HEK293 (cell line): ENCODE measurements at regions not wholly inside any gene's neighbourhood (a gene's known extent, or its start where the extent isn't known, plus 50 kb on each side); places are given as distances from the start of the nearest gene placed in this dataset.

Source experiments
- CTCF ChIA-PET: fragments of 350-600 bp; formaldehyde crosslinking; extraction: SDS; loops from one replicate; lab custom pipeline; 2021; ENCODE audit warnings: antibody characterized with exemption; lab: Yijun Ruan, JAX
- POLR2A ChIA-PET: fragments of 300-600 bp; formaldehyde crosslinking; extraction: SDS; loops from one replicate; lab custom pipeline; 2020; ENCODE audit warnings: antibody characterized with exemption, inconsistent platforms; lab: Yijun Ruan, JAX
- H3K27ac ChIP-seq: fragments of 200-500 bp; sonication (Bioruptor generic); 2 replicates; pipeline ENCODE4 v1.5.1; 2014; ENCODE audit warnings: low read depth, low read length, control low read depth, inconsistent platforms; ENCODE audit errors: extremely low read depth
- H3K36me3 ChIP-seq, 2 experiments: fragments of 200-500 bp in 1 of 2; sonication (Bioruptor generic) in 1 of 2; 1 replicate in 1 of 2; 2 replicates in 1 of 2; pipeline ENCODE4 v1.5.1; 2014 to 2017; ENCODE audit warnings: inconsistent platforms in 2 of 2, low read length in 2 of 2; ENCODE audit not compliant: control insufficient read depth in 2 of 2, insufficient read depth in 1 of 2
- H3K4me1 ChIP-seq: fragments of 200-500 bp; sonication (Bioruptor generic); 2 replicates; pipeline ENCODE4 v1.5.1; 2014; ENCODE audit warnings: mild to moderate bottlenecking, low read length, inconsistent platforms; ENCODE audit not compliant: control insufficient read depth, insufficient read depth
- H3K4me3 ChIP-seq: 2 replicates; pipeline ENCODE4 v1.5.1; 2011; ENCODE audit warnings: low read depth, mild to moderate bottlenecking, control low read depth, low read length, moderate library complexity
- H3K9me3 ChIP-seq: fragments of 200-500 bp; sonication (Bioruptor generic); 2 replicates; pipeline ENCODE4 v1.5.1; 2014; ENCODE audit warnings: low read depth, low read length, inconsistent platforms; ENCODE audit not compliant: control insufficient read depth, insufficient read depth
- INSM2 ChIP-seq: fragments of 450-650 bp; formaldehyde crosslinking; IDR thresholded peaks from 2 replicates; pipeline ENCODE4 v1.5.1; 2016; ENCODE audit warnings: missing biosample characterization, missing genetic modification characterization
- MEIS1 ChIP-seq: sonication (generic); formaldehyde crosslinking; IDR thresholded peaks from 2 replicates; pipeline ENCODE4 v1.8.1; 2022; ENCODE audit warnings: missing genetic modification reagents, mild to moderate bottlenecking, borderline replicate concordance
- PRDM6 ChIP-seq: fragments of 450-650 bp; formaldehyde crosslinking; IDR thresholded peaks from 2 replicates; pipeline ENCODE4 v1.5.1; 2017; ENCODE audit warnings: missing biosample characterization, missing genetic modification characterization
- SETDB1 ChIP-seq: IDR thresholded peaks from one replicate; pipeline ENCODE4 v1.6.1; 2017; ENCODE audit warnings: mild to moderate bottlenecking, low read length, moderate library complexity, mixed read lengths; ENCODE audit not compliant: insufficient read length
- ZEB2 ChIP-seq: fragments of 450-650 bp; formaldehyde crosslinking; IDR thresholded peaks from 2 replicates; pipeline ENCODE4 v1.5.1; 2016; ENCODE audit warnings: missing biosample characterization, missing genetic modification characterization
- ZFP37 ChIP-seq: fragments of 450-650 bp; formaldehyde crosslinking; IDR thresholded peaks from 2 replicates; pipeline ENCODE4 v1.5.1; 2016; ENCODE audit warnings: missing biosample characterization, missing genetic modification characterization
- ZNF10 ChIP-seq: fragments of 450-650 bp; formaldehyde crosslinking; IDR thresholded peaks from 2 replicates; pipeline ENCODE4 v1.5.1; 2017; ENCODE audit warnings: missing biosample characterization, missing genetic modification characterization
- ZNF23 ChIP-seq: fragments of 450-650 bp; formaldehyde crosslinking; IDR thresholded peaks from 2 replicates; pipeline ENCODE4 v1.5.1; 2016; ENCODE audit warnings: missing biosample characterization, missing genetic modification characterization, borderline replicate concordance
- ZNF266 ChIP-seq: fragments of 450-650 bp; formaldehyde crosslinking; IDR thresholded peaks from 2 replicates; pipeline ENCODE4 v1.5.1; 2016; ENCODE audit warnings: missing biosample characterization, missing genetic modification characterization, low read depth
- ZNF292 ChIP-seq: fragments of 450-650 bp; formaldehyde crosslinking; IDR thresholded peaks from 2 replicates; pipeline ENCODE4 v1.5.1; 2016; ENCODE audit warnings: low read depth, missing biosample characterization, missing genetic modification characterization, borderline replicate concordance
- ZNF394 ChIP-seq: fragments of 450-650 bp; formaldehyde crosslinking; IDR thresholded peaks from 2 replicates; pipeline ENCODE4 v1.5.1; 2016; ENCODE audit warnings: missing biosample characterization, missing genetic modification characterization, mild to moderate bottlenecking, moderate library complexity, borderline replicate concordance
- ZNF48 ChIP-seq: fragments of 450-650 bp; formaldehyde crosslinking; IDR thresholded peaks from 2 replicates; pipeline ENCODE4 v1.5.1; 2016; ENCODE audit warnings: missing biosample characterization, missing genetic modification characterization
- ZNF555 ChIP-seq: fragments of 450-650 bp; formaldehyde crosslinking; conservative IDR thresholded peaks from 2 replicates; pipeline ENCODE4 v1.5.1; 2017; ENCODE audit warnings: missing biosample characterization, mild to moderate bottlenecking, missing genetic modification characterization, inconsistent platforms
- ZNF623 ChIP-seq: fragments of 450-650 bp; formaldehyde crosslinking; IDR thresholded peaks from 2 replicates; pipeline ENCODE4 v1.5.1; 2016; ENCODE audit warnings: missing biosample characterization, missing genetic modification characterization
- ZNF664 ChIP-seq: fragments of 450-650 bp; formaldehyde crosslinking; IDR thresholded peaks from 2 replicates; pipeline ENCODE4 v1.5.1; 2016; ENCODE audit warnings: missing biosample characterization, missing genetic modification characterization
- ZNF677 ChIP-seq: fragments of 450-650 bp; IDR thresholded peaks from 2 replicates; pipeline ENCODE4 v1.5.0; 2018; ENCODE audit warnings: missing biosample characterization, mild to moderate bottlenecking, missing genetic modification characterization, moderate library complexity
- ZSCAN18 ChIP-seq: fragments of 450-650 bp; formaldehyde crosslinking; IDR thresholded peaks from 2 replicates; pipeline ENCODE4 v1.5.1; 2016; ENCODE audit warnings: missing biosample characterization, missing genetic modification characterization

DNA sequence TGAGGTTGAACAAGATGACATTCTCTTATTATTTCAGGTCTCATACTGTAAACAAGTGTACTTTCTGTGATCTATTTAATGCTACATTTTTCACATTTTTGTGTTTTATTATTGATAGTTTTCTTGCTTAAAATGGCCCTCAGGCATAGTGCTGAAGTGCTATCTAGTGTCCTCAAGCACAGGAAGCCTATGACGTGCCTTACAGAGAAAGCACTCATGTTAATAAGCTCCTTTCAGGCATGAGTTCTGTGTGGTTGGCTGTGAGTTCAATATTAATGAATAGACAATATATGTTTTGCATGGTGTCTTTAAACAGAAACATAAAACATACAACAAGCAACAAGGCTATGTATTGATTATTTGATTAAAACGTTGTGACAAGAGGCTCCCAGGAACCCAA, 450.1 kb downstream of the PLK2 start (continued):
- TF ChIP-seq PRDM6: no peak
- TF ChIP-seq ZNF555: no peak

- Histone ChIP-seq H3K36me3 (no peaks in the 10 kb centered on the region), H3K4me3 (no peak overlapping the region)
Observed at GRCh38 chr5:58002323-58002722, 457.6 kb downstream of the PLK2 start.

DNA sequence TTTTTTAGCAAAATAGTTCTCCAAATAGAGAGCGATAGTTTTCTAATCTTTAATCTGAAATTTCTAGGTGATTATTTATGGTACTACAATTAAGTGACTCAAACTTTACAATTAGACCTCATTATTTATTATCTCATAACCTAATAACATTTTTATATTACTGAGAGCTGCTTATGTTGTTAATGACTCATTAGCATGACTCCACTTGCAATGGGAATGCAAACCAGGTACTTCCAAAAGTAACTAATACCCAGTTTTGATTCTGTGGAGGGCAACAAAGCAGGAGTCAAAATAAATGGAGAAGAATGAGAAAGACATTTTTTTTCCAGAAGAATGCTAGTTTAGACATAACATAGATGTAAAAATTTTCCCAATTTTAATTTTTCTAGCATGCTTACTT, 466.0 kb downstream of the PLK2 start:
- TF ChIP-seq SETDB1 (no peak), ZNF10 (tag by site-specific recombination) (no peak), ZNF623 (no peak), ZNF266 (no peak), ZNF394 (tag by site-specific recombination) (no peak), ZNF555 (no peak), ZNF664 (tag by site-specific recombination) (no peak), ZNF23 (tag by site-specific recombination) (no peak), ZFP37 (tag by site-specific recombination) (no peak), ZNF292 (no peak), ZNF677 (tag by site-specific recombination) (no peak), ZEB2 (tag by site-specific recombination) (no peak)
- H3K4me3 ChIP-seq: no peak overlapping the region
- CTCF ChIA-PET: interaction anchor here (0.6 kb wide), 1 partner anchor 494 kb away, joined by 3 read pairs; no protein-coding TSS in a partner anchor
- no peaks in the 10 kb centered on the region for H3K4me1 ChIP-seq
- no peaks in the 10 kb centered on the region for H3K36me3 ChIP-seq
- POLR2A ChIA-PET: no interaction called here
- H3K27ac ChIP-seq: no peak overlapping the region
- H3K9me3 ChIP-seq: no peaks in the 10 kb centered on the region; the same call in 1 of the 2 replicates

More at GRCh38 chr5:58002323-58002722, 457.6 kb downstream of the PLK2 start:
- POLR2A ChIA-PET: no interaction called here
- Histone ChIP-seq H3K4me1 (no peaks in the 10 kb centered on the region), H3K27ac (no peak overlapping the region), H3K9me3 (no peaks in the 10 kb centered on the region)
- CTCF ChIA-PET: no interaction called here
- TF ChIP-seq MEIS1 (CRISPR knock-in tag): no peak

DNA sequence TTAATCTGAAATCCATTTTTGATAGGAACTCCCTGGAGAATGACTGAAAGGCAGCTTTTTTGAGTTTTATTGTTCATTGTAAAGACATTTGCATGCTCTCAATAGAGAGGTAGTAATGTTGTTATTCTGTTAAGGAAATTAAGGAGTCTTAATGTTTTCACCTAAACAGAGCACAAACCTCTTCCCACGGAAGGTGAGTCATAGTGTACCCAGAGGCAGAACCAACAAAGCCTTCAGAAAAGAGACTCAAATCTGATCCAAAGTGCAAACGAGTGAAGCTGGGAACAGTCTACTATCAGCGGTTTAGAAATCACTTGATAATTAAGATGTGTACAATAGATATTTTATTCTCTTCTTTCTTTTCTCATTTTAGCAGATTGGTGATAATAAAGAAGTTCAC, 470.5 kb downstream of the PLK2 start:
- H3K4me3 ChIP-seq: no peak overlapping the region
- H3K4me1 ChIP-seq: no peaks in the 10 kb centered on the region
- ChIA-PET POLR2A (no interaction called here), CTCF (no interaction called here)
- H3K36me3 ChIP-seq: no peaks in the 10 kb centered on the region
- no peaks in the 10 kb centered on the region; the same call in 1 of the 2 replicates for H3K9me3 ChIP-seq
- no peak for TF ChIP-seq ZNF48
- no peak for TF ChIP-seq INSM2 (tag by site-specific recombination)
- no peak for TF ChIP-seq ZSCAN18 (tag by site-specific recombination)
- H3K27ac ChIP-seq: no peak overlapping the region
